SU-DHL-6 (cell line): ENCODE measurements at regions not wholly inside any gene's neighbourhood (a gene's known extent, or its start where the extent isn't known, plus 50 kb on each side); places are given as distances from the start of the nearest gene placed in this dataset.
"Not testable (repeated sequence)": the region's sequence is repeated elsewhere in the genome, so short reads cannot be mapped to it uniquely, and the experiment has no call there.

Experiments used
- H2AFZ ChIP-seq: fragments of 200-600 bp; sonication (generic); 2 replicates; pipeline ENCODE4 v1.6.1; 2014; ENCODE audit warnings: low read depth, mild to moderate bottlenecking, moderate library complexity, mixed read lengths, antibody characterized with exemption, low read length; ENCODE audit not compliant: severe bottlenecking
- H3F3A ChIP-seq: fragments of 200-600 bp; shearing (Covaris generic); 2 replicates; pipeline ENCODE4 v1.6.0; 2016; ENCODE audit warnings: antibody characterized with exemption, mild to moderate bottlenecking; ENCODE audit not compliant: insufficient read depth
- H3K27ac ChIP-seq: fragments of 200-600 bp; sonication (generic); 2 replicates; pipeline ENCODE4 v1.5.1; 2016; ENCODE audit warnings: low read depth, mild to moderate bottlenecking, low read length, moderate library complexity, mixed read lengths
- H3K27me3 ChIP-seq: fragments of 200-600 bp; sonication (generic), shearing (Covaris generic); 2 replicates; pipeline ENCODE4 v1.6.0; 2014; ENCODE audit warnings: mild to moderate bottlenecking, low read length
- H3K36me3 ChIP-seq: fragments of 200-600 bp; sonication (generic); 2 replicates; pipeline ENCODE4 v1.6.1; 2014; ENCODE audit warnings: mild to moderate bottlenecking, low read length, mixed read lengths
- H3K4me2 ChIP-seq: fragments of 300-600, 200-600 bp; shearing (Covaris generic), sonication (generic); 2 replicates; pipeline ENCODE4 v1.6.0; 2014; ENCODE audit warnings: low read length, low read depth, mild to moderate bottlenecking; ENCODE audit not compliant: poor library complexity, severe bottlenecking
- H3K4me3 ChIP-seq: fragments of 200-600 bp; sonication (generic); 2 replicates; pipeline ENCODE4 v1.5.1; 2014; ENCODE audit warnings: antibody characterized with exemption, low read length, mild to moderate bottlenecking, mixed read lengths; ENCODE audit not compliant: insufficient read depth, poor library complexity, severe bottlenecking
- H3K79me2 ChIP-seq: fragments of 200-600 bp; sonication (generic); 2 replicates; pipeline ENCODE4 v1.6.1; 2014; ENCODE audit warnings: mild to moderate bottlenecking, low read length, moderate library complexity; ENCODE audit not compliant: insufficient read depth
- H3K9ac ChIP-seq: fragments of 200-600 bp; sonication (generic); 2 replicates; pipeline ENCODE4 v1.7.0; 2014; ENCODE audit warnings: mild to moderate bottlenecking, low read length
- H3K9me2 ChIP-seq: fragments of 200-600 bp; sonication (generic); replicated peaks from 2 replicates; pipeline ENCODE4 v1.6.1; 2014; ENCODE audit warnings: low read length; ENCODE audit not compliant: insufficient read depth
- H3K9me3 ChIP-seq: fragments of 200-600 bp; sonication (generic); 2 replicates; pipeline ENCODE4 v1.6.1; 2014; ENCODE audit warnings: low read length, mixed read lengths; ENCODE audit not compliant: insufficient read depth
- H4K20me1 ChIP-seq: fragments of 200-600 bp; sonication (generic); 2 replicates; pipeline ENCODE4 v1.6.1; 2014; ENCODE audit warnings: low read depth, mild to moderate bottlenecking, antibody characterized with exemption, low read length, moderate library complexity, mixed read lengths
- CTCF ChIP-seq: fragments of 200-600 bp; sonication (generic); IDR thresholded peaks from one replicate; pipeline ENCODE4 v1.5.1; 2017; ENCODE audit warnings: antibody characterized with exemption, mild to moderate bottlenecking, low read length, moderate library complexity; ENCODE audit not compliant: insufficient read depth, poor library complexity, severe bottlenecking
- EZH2phosphoT487 ChIP-seq: fragments of 200-600 bp; sonication (generic), shearing (Covaris generic); conservative IDR thresholded peaks from 2 replicates; pipeline ENCODE4 v1.6.1; 2018; ENCODE audit warnings: mild to moderate bottlenecking, antibody characterized with exemption, low read length, moderate library complexity, mixed read lengths

- no peak overlapping the region for H3K4me3 ChIP-seq
- no peak overlapping the region for H2AFZ ChIP-seq
- H3F3A ChIP-seq = no peaks in the 10 kb centered on the region
- H3K9ac ChIP-seq = no peak overlapping the region
- no peaks in the 10 kb centered on the region for H3K27me3 ChIP-seq
- TF ChIP-seq CTCF (no peak), EZH2phosphoT487 (no peak)
- no peaks in the 10 kb centered on the region for H3K9me2 ChIP-seq
- H3K27ac ChIP-seq = no peak overlapping the region
- H3K4me2 ChIP-seq = no peak overlapping the region
- no peaks in the 10 kb centered on the region for H4K20me1 ChIP-seq
- H3K36me3 ChIP-seq = no peaks in the 10 kb centered on the region
- no peaks in the 10 kb centered on the region for H3K9me3 ChIP-seq
- H3K79me2 ChIP-seq = no peaks in the 10 kb centered on the region
These were observed 868.3 kb downstream of the RAB28 start for GRCh38 chr4:12615822-12616221.

- H3K27ac ChIP-seq = no peak overlapping the region
- no peak overlapping the region for H3K4me3 ChIP-seq
- no peak overlapping the region for H3K9ac ChIP-seq
- no peak overlapping the region for H3K4me2 ChIP-seq
- H4K20me1 ChIP-seq = no peaks in the 10 kb centered on the region
- TF ChIP-seq CTCF = no peak
- no peak for TF ChIP-seq EZH2phosphoT487
- no peaks in the 10 kb centered on the region for H3K9me2 ChIP-seq
- H2AFZ ChIP-seq = no peak overlapping the region
- no peaks in the 10 kb centered on the region for H3K36me3 ChIP-seq
- no peaks in the 10 kb centered on the region for H3K79me2 ChIP-seq
- no peaks in the 10 kb centered on the region for H3K27me3 ChIP-seq
- H3K9me3 ChIP-seq = no peaks in the 10 kb centered on the region
- no peaks in the 10 kb centered on the region for H3F3A ChIP-seq
These were observed 871.3 kb downstream of the RAB28 start for GRCh38 chr4:12612876-12613275.

GRCh38 chr4:12609212-12609875, 874.8 kb downstream of the RAB28 start:
- H3K27ac ChIP-seq, H3F3A ChIP-seq, H3K27me3 ChIP-seq: not testable (repeated sequence)

GRCh38 chr4:12595986-12596385, 888.2 kb downstream of the RAB28 start:
- no peak overlapping the region for H3K4me3 ChIP-seq
- H4K20me1 ChIP-seq = no peaks in the 10 kb centered on the region
- no peaks in the 10 kb centered on the region for H3K9me2 ChIP-seq
- H3K9ac ChIP-seq = no peak overlapping the region
- H3K27me3 ChIP-seq = no peaks in the 10 kb centered on the region
- H3K27ac ChIP-seq = no peak overlapping the region
- TF ChIP-seq CTCF (no peak), EZH2phosphoT487 (no peak)
- no peaks in the 10 kb centered on the region for H3K79me2 ChIP-seq
- H3K9me3 ChIP-seq = no peaks in the 10 kb centered on the region
- no peak overlapping the region for H3K4me2 ChIP-seq
- no peak overlapping the region for H2AFZ ChIP-seq
- no peaks in the 10 kb centered on the region for H3F3A ChIP-seq
- H3K36me3 ChIP-seq = no peaks in the 10 kb centered on the region

More at GRCh38 chr4:12609212-12609875, 874.8 kb downstream of the RAB28 start:
- not testable (repeated sequence) for H3K79me2 ChIP-seq, H3K4me3 ChIP-seq, H4K20me1 ChIP-seq, H2AFZ ChIP-seq, H3K9ac ChIP-seq, H3K9me2 ChIP-seq, H3K4me2 ChIP-seq, H3K36me3 ChIP-seq, H3K9me3 ChIP-seq
